ENCODE measurements at regions not wholly inside any gene's neighbourhood (a gene's known extent, or its start where the extent isn't known, plus 50 kb on each side); places are given as distances from the start of the nearest gene placed in this dataset.

- DNase-seq (ENCODE audit: low spot score), result no peak
These were observed 93.8 kb downstream of the GLRX3 start for GRCh38 chr10:130230036-130230435.

- no peak for DNase-seq (ENCODE audit: low spot score)
These were observed 94.4 kb downstream of the GLRX3 start for GRCh38 chr10:130230611-130231010.

- no peak for DNase-seq (ENCODE audit: low spot score)
These were observed 95.1 kb downstream of the GLRX3 start for GRCh38 chr10:130231251-130231741.

GRCh38 chr10:130232166-130233034, 96.2 kb downstream of the GLRX3 start:
- no peak for DNase-seq (ENCODE audit: low spot score)

- no peak for DNase-seq (ENCODE audit: low spot score)
These were observed 96.8 kb downstream of the GLRX3 start for GRCh38 chr10:130233035-130233360.

- DNase-seq (ENCODE audit: low spot score), result no peak
These were observed 97.2 kb downstream of the GLRX3 start for GRCh38 chr10:130233426-130233825.

GRCh38 chr10:130234171-130234965, 98.2 kb downstream of the GLRX3 start:
- no peak for DNase-seq (ENCODE audit: low spot score)

- DNase-seq (ENCODE audit: low spot score), result no peak
These were observed 100.5 kb downstream of the GLRX3 start for GRCh38 chr10:130236711-130237110.

GRCh38 chr10:130240409-130240808, 104.2 kb downstream of the GLRX3 start:
- DNase-seq (ENCODE audit: low spot score), result no peak

- no peak for DNase-seq (ENCODE audit: low spot score)
These were observed 106.3 kb downstream of the GLRX3 start for GRCh38 chr10:130242513-130242912.

GRCh38 chr10:130243015-130243414, 106.8 kb downstream of the GLRX3 start:
- DNase-seq (ENCODE audit: low spot score), result no peak

- no peak for DNase-seq (ENCODE audit: low spot score)
These were observed 108.1 kb downstream of the GLRX3 start for GRCh38 chr10:130244031-130244927.

- DNase-seq (ENCODE audit: low spot score), result no peak
These were observed 108.8 kb downstream of the GLRX3 start for GRCh38 chr10:130244928-130245495.

GRCh38 chr10:130246113-130246512, 109.9 kb downstream of the GLRX3 start:
- no peak for DNase-seq (ENCODE audit: low spot score)

- DNase-seq (ENCODE audit: low spot score), result no peak
These were observed 113.9 kb downstream of the GLRX3 start for GRCh38 chr10:130250127-130250526.

- DNase-seq (ENCODE audit: low spot score), result no peak
These were observed 115.6 kb downstream of the GLRX3 start for GRCh38 chr10:130251766-130252165.

- DNase-seq (ENCODE audit: low spot score), result no peak
These were observed 118.1 kb downstream of the GLRX3 start for GRCh38 chr10:130254243-130254642.

GRCh38 chr10:130254662-130255061, 118.5 kb downstream of the GLRX3 start:
- DNase-seq (ENCODE audit: low spot score), result no peak

- no peak for DNase-seq (ENCODE audit: low spot score)
These were observed 119.6 kb downstream of the GLRX3 start for GRCh38 chr10:130255777-130256176.

GRCh38 chr10:130257897-130258296, 121.7 kb downstream of the GLRX3 start:
- no peak for DNase-seq (ENCODE audit: low spot score)

- no peak for DNase-seq (ENCODE audit: low spot score)
These were observed 123.2 kb downstream of the GLRX3 start for GRCh38 chr10:130259380-130259779.

GRCh38 chr10:130261306-130261705, 125.1 kb downstream of the GLRX3 start:
- DNase-seq (ENCODE audit: low spot score), result no peak

All from cerebellar cortex (tissue), 1 donor.